ENCODE measurements at regions not wholly inside any gene's neighbourhood (a gene's known extent, or its start where the extent isn't known, plus 50 kb on each side); places are given as distances from the start of the nearest gene placed in this dataset.

- no peak for TF ChIP-seq POLR2AphosphoS5 (IDR thresholded peaks at IDR 0.05; ENCODE audit: low read depth, low read length)
- no peak for TF ChIP-seq SIN3A (IDR thresholded peaks at IDR 0.05; ENCODE audit: borderline replicate concordance, insufficient read depth, low read depth, low read length)
- no peak for TF ChIP-seq CTCF (IDR thresholded peaks at IDR 0.05)
- TF ChIP-seq REST (IDR thresholded peaks at IDR 0.05; ENCODE audit: insufficient read depth in 1 of 2, low read depth in 2 of 2, low read length in 1 of 2) = no peak
Measured at GRCh38 chr20:52035498-52035897, 156.1 kb downstream of the ZFP64 start.
